ENCODE measurements at regions not wholly inside any gene's neighbourhood (a gene's known extent, or its start where the extent isn't known, plus 50 kb on each side); places are given as distances from the start of the nearest gene placed in this dataset.

GRCh38 chr7:17153536-17153935 lies 144.9 kb upstream of the AHR start:
- DNase-seq (ENCODE audit: low spot score): no peak
- no TSS peak for BruUV-seq (replicated peaks)

More at GRCh38 chr7:17153536-17153935, 144.9 kb upstream of the AHR start:
- ChIA-PET CTCF (ENCODE audit: low intra/inter-chr PET ratio, low total read pairs) (no interaction called here), POLR2A (no interaction called here)
- no peaks in the 10 kb centered on the region for H4K20me1 ChIP-seq (ENCODE audit: insufficient read depth, low read length)
- no peak overlapping the region for H3K9ac ChIP-seq (ENCODE audit: insufficient read depth, low read depth, low read length)
- H2AFZ ChIP-seq (ENCODE audit: low read length): no peak overlapping the region
- intact Hi-C loops (cut with micrococcal nuclease; ENCODE audit: unreplicated experiment): no loop called here
- H3K27me3 ChIP-seq (ENCODE audit: control insufficient read depth in 1 of 2, insufficient read depth in 2 of 2, low read length in 2 of 2): no peaks in the 10 kb centered on the region
- no peak overlapping the region for H3K4me2 ChIP-seq (ENCODE audit: low read depth, low read length)
- TF ChIP-seq RBFOX2 (IDR thresholded peaks at IDR 0.05; ENCODE audit: low read depth, low read length): no peak
- no peak for TF ChIP-seq BRD4 (CRISPR knock-in tag; IDR thresholded peaks at IDR 0.05)
- TF ChIP-seq ADNP (CRISPR knock-in tag; IDR thresholded peaks at IDR 0.05): no peak
- TF ChIP-seq, protein P1, sequence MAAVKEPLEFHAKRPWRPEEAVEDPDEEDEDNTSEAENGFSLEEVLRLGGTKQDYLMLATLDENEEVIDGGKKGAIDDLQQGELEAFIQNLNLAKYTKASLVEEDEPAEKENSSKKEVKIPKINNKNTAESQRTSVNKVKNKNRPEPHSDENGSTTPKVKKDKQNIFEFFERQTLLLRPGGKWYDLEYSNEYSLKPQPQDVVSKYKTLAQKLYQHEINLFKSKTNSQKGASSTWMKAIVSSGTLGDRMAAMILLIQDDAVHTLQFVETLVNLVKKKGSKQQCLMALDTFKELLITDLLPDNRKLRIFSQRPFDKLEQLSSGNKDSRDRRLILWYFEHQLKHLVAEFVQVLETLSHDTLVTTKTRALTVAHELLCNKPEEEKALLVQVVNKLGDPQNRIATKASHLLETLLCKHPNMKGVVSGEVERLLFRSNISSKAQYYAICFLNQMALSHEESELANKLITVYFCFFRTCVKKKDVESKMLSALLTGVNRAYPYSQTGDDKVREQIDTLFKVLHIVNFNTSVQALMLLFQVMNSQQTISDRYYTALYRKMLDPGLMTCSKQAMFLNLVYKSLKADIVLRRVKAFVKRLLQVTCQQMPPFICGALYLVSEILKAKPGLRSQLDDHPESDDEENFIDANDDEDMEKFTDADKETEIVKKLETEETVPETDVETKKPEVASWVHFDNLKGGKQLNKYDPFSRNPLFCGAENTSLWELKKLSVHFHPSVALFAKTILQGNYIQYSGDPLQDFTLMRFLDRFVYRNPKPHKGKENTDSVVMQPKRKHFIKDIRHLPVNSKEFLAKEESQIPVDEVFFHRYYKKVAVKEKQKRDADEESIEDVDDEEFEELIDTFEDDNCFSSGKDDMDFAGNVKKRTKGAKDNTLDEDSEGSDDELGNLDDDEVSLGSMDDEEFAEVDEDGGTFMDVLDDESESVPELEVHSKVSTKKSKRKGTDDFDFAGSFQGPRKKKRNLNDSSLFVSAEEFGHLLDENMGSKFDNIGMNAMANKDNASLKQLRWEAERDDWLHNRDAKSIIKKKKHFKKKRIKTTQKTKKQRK (IDR thresholded peaks at IDR 0.05; ENCODE audit: low read length): no peak
- no peak for TF ChIP-seq CENPT (CRISPR knock-in tag; IDR thresholded peaks at IDR 0.05; ENCODE audit: low read depth)
- TF ChIP-seq, protein P2, sequence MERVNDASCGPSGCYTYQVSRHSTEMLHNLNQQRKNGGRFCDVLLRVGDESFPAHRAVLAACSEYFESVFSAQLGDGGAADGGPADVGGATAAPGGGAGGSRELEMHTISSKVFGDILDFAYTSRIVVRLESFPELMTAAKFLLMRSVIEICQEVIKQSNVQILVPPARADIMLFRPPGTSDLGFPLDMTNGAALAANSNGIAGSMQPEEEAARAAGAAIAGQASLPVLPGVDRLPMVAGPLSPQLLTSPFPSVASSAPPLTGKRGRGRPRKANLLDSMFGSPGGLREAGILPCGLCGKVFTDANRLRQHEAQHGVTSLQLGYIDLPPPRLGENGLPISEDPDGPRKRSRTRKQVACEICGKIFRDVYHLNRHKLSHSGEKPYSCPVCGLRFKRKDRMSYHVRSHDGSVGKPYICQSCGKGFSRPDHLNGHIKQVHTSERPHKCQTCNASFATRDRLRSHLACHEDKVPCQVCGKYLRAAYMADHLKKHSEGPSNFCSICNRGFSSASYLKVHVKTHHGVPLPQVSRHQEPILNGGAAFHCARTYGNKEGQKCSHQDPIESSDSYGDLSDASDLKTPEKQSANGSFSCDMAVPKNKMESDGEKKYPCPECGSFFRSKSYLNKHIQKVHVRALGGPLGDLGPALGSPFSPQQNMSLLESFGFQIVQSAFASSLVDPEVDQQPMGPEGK (CRISPR knock-in tag; IDR thresholded peaks at IDR 0.05): no peak
- TF ChIP-seq LCORL (IDR thresholded peaks at IDR 0.05): no peak
- TF ChIP-seq LCORL (CRISPR knock-in tag; IDR thresholded peaks at IDR 0.05): no peak
- TF ChIP-seq, protein P3, sequence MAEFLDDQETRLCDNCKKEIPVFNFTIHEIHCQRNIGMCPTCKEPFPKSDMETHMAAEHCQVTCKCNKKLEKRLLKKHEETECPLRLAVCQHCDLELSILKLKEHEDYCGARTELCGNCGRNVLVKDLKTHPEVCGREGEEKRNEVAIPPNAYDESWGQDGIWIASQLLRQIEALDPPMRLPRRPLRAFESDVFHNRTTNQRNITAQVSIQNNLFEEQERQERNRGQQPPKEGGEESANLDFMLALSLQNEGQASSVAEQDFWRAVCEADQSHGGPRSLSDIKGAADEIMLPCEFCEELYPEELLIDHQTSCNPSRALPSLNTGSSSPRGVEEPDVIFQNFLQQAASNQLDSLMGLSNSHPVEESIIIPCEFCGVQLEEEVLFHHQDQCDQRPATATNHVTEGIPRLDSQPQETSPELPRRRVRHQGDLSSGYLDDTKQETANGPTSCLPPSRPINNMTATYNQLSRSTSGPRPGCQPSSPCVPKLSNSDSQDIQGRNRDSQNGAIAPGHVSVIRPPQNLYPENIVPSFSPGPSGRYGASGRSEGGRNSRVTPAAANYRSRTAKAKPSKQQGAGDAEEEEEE (CRISPR knock-in tag; IDR thresholded peaks at IDR 0.05; ENCODE audit: borderline replicate concordance): no peak
- no peak for TF ChIP-seq ZNF772 (CRISPR knock-in tag; IDR thresholded peaks at IDR 0.05)
- no peak for TF ChIP-seq SNRNP70 (IDR thresholded peaks at IDR 0.05; ENCODE audit: low read depth, low read length)
- FAIRE-seq (no peak), ATAC-seq (no peak)
- H3K27ac ChIP-seq (ENCODE audit: extremely low read length, insufficient read depth, low read length): no peak overlapping the region
- peaks cover 7% of the 10 kb centered on the region for H3K4me1 ChIP-seq (ENCODE audit: insufficient read depth, low read length)
- H3K36me3 ChIP-seq (replicated peaks in 1 of 2; ENCODE audit: control insufficient read depth in 1 of 2, insufficient read depth in 2 of 2, low read length in 2 of 2): no peaks in the 10 kb centered on the region
- H3K79me2 ChIP-seq (ENCODE audit: insufficient read depth, low read length): no peaks in the 10 kb centered on the region
- H3K4me3 ChIP-seq (replicated peaks in 1 of 3; ENCODE audit: insufficient read depth in 1 of 3, low read depth in 2 of 3, low read length in 3 of 3): no peak overlapping the region
- WGBS (ENCODE audit: low lambda C conversion rate): 93% methylated on average over 3 of the region's 3 CpGs
- in situ Hi-C loops (cut with HindIII; ENCODE audit: extremely low pct_ligation_motif_present, low pct_unique_long_range_greater_than_20kb): no loop called here
- no peaks in the 10 kb centered on the region for H3K9me3 ChIP-seq (ENCODE audit: low read length)

Measured in HepG2 (cell line).